HG02678 (cell line): ENCODE measurements at regions not wholly inside any gene's neighbourhood (a gene's known extent, or its start where the extent isn't known, plus 50 kb on each side); places are given as distances from the start of the nearest gene placed in this dataset.
"Not testable (repeated sequence)": the region's sequence is repeated elsewhere in the genome, so short reads cannot be mapped to it uniquely, and the experiment has no call there.

Experiments
- ATAC-seq: cut with Tn5 transposase; IDR thresholded peaks from one replicate; pipeline ENCODE4 v1.9.1; 2021; ENCODE audit warnings: mild to moderate bottlenecking, moderate library complexity; ENCODE audit not compliant: unreplicated experiment

GRCh38 chr2:13495051-13495450, 778.3 kb downstream of the TRIB2 start:
- no peak for ATAC-seq

GRCh38 chr2:13504808-13505207, 788.1 kb downstream of the TRIB2 start:
- peak; percentile 84 for ATAC-seq

- ATAC-seq = no peak
Measured at GRCh38 chr2:13508671-13509070, 791.9 kb downstream of the TRIB2 start.

GRCh38 chr2:13515254-13515653, 798.5 kb downstream of the TRIB2 start:
- no peak for ATAC-seq

GRCh38 chr2:13522096-13522495, 805.4 kb downstream of the TRIB2 start:
- no peak for ATAC-seq

GRCh38 chr2:13522917-13523821, 806.4 kb downstream of the TRIB2 start:
- ATAC-seq = peak; percentile 92

- ATAC-seq = peak; percentile 25
Measured at GRCh38 chr2:13524492-13524891, 807.8 kb downstream of the TRIB2 start.

GRCh38 chr2:13531735-13532410, 815.1 kb downstream of the TRIB2 start:
- not testable (repeated sequence) for ATAC-seq

GRCh38 chr2:13532781-13533523, 816.2 kb downstream of the TRIB2 start:
- ATAC-seq = not testable (repeated sequence)

- ATAC-seq = no peak
Measured at GRCh38 chr2:13533524-13533922, 816.8 kb downstream of the TRIB2 start.

- no peak for ATAC-seq
Measured at GRCh38 chr2:13536941-13537340, 820.2 kb downstream of the TRIB2 start.

GRCh38 chr2:13537771-13538349, 821.1 kb downstream of the TRIB2 start:
- no peak for ATAC-seq

GRCh38 chr2:13539296-13539695, 822.6 kb downstream of the TRIB2 start:
- ATAC-seq = no peak

- ATAC-seq = no peak
Measured at GRCh38 chr2:13542061-13542460, 825.3 kb downstream of the TRIB2 start.

GRCh38 chr2:13542642-13543041, 825.9 kb downstream of the TRIB2 start:
- ATAC-seq = no peak

GRCh38 chr2:13543550-13543949, 826.8 kb downstream of the TRIB2 start:
- peak; percentile 78 for ATAC-seq

- ATAC-seq = peak; percentile 58
Measured at GRCh38 chr2:13545320-13545719, 828.6 kb downstream of the TRIB2 start.

GRCh38 chr2:13546131-13546530, 829.4 kb downstream of the TRIB2 start:
- no peak for ATAC-seq

- no peak for ATAC-seq
Measured at GRCh38 chr2:13550285-13551231, 833.8 kb downstream of the TRIB2 start.

- ATAC-seq = peak; percentile 51
Measured at GRCh38 chr2:13558368-13558767, 841.6 kb downstream of the TRIB2 start.
